SU-DHL-6 (cell line): ENCODE measurements at regions not wholly inside any gene's neighbourhood (a gene's known extent, or its start where the extent isn't known, plus 50 kb on each side); places are given as distances from the start of the nearest gene placed in this dataset.

ENCODE experiments used
- H2AFZ ChIP-seq: fragments of 200-600 bp; sonication (generic); 2 replicates; pipeline ENCODE4 v1.6.1; 2014; ENCODE audit warnings: low read depth, mild to moderate bottlenecking, moderate library complexity, mixed read lengths, antibody characterized with exemption, low read length; ENCODE audit not compliant: severe bottlenecking
- H3F3A ChIP-seq: fragments of 200-600 bp; shearing (Covaris generic); 2 replicates; pipeline ENCODE4 v1.6.0; 2016; ENCODE audit warnings: antibody characterized with exemption, mild to moderate bottlenecking; ENCODE audit not compliant: insufficient read depth
- H3K27ac ChIP-seq: fragments of 200-600 bp; sonication (generic); 2 replicates; pipeline ENCODE4 v1.5.1; 2016; ENCODE audit warnings: low read depth, mild to moderate bottlenecking, low read length, moderate library complexity, mixed read lengths
- H3K27me3 ChIP-seq: fragments of 200-600 bp; sonication (generic), shearing (Covaris generic); 2 replicates; pipeline ENCODE4 v1.6.0; 2014; ENCODE audit warnings: mild to moderate bottlenecking, low read length
- H3K36me3 ChIP-seq: fragments of 200-600 bp; sonication (generic); 2 replicates; pipeline ENCODE4 v1.6.1; 2014; ENCODE audit warnings: mild to moderate bottlenecking, low read length, mixed read lengths
- H3K4me2 ChIP-seq: fragments of 300-600, 200-600 bp; shearing (Covaris generic), sonication (generic); 2 replicates; pipeline ENCODE4 v1.6.0; 2014; ENCODE audit warnings: low read length, low read depth, mild to moderate bottlenecking; ENCODE audit not compliant: poor library complexity, severe bottlenecking
- H3K4me3 ChIP-seq: fragments of 200-600 bp; sonication (generic); 2 replicates; pipeline ENCODE4 v1.5.1; 2014; ENCODE audit warnings: antibody characterized with exemption, low read length, mild to moderate bottlenecking, mixed read lengths; ENCODE audit not compliant: insufficient read depth, poor library complexity, severe bottlenecking
- H3K79me2 ChIP-seq: fragments of 200-600 bp; sonication (generic); 2 replicates; pipeline ENCODE4 v1.6.1; 2014; ENCODE audit warnings: mild to moderate bottlenecking, low read length, moderate library complexity; ENCODE audit not compliant: insufficient read depth
- H3K9ac ChIP-seq: fragments of 200-600 bp; sonication (generic); 2 replicates; pipeline ENCODE4 v1.7.0; 2014; ENCODE audit warnings: mild to moderate bottlenecking, low read length
- H3K9me2 ChIP-seq: fragments of 200-600 bp; sonication (generic); replicated peaks from 2 replicates; pipeline ENCODE4 v1.6.1; 2014; ENCODE audit warnings: low read length; ENCODE audit not compliant: insufficient read depth
- H3K9me3 ChIP-seq: fragments of 200-600 bp; sonication (generic); 2 replicates; pipeline ENCODE4 v1.6.1; 2014; ENCODE audit warnings: low read length, mixed read lengths; ENCODE audit not compliant: insufficient read depth
- H4K20me1 ChIP-seq: fragments of 200-600 bp; sonication (generic); 2 replicates; pipeline ENCODE4 v1.6.1; 2014; ENCODE audit warnings: low read depth, mild to moderate bottlenecking, antibody characterized with exemption, low read length, moderate library complexity, mixed read lengths
- CTCF ChIP-seq: fragments of 200-600 bp; sonication (generic); IDR thresholded peaks from one replicate; pipeline ENCODE4 v1.5.1; 2017; ENCODE audit warnings: antibody characterized with exemption, mild to moderate bottlenecking, low read length, moderate library complexity; ENCODE audit not compliant: insufficient read depth, poor library complexity, severe bottlenecking
- EZH2phosphoT487 ChIP-seq: fragments of 200-600 bp; sonication (generic), shearing (Covaris generic); conservative IDR thresholded peaks from 2 replicates; pipeline ENCODE4 v1.6.1; 2018; ENCODE audit warnings: mild to moderate bottlenecking, antibody characterized with exemption, low read length, moderate library complexity, mixed read lengths

GRCh38 chr12:108004319-108004718 is 124.8 kb upstream of the WSCD2 start:
- Histone ChIP-seq H2AFZ (no peak overlapping the region), H3K9me2 (no peaks in the 10 kb centered on the region), H3K27ac (no peak overlapping the region), H4K20me1 (no peaks in the 10 kb centered on the region), H3K27me3 (no peaks in the 10 kb centered on the region; the same call in 1 of the 2 replicates), H3K4me2 (no peak overlapping the region), H3K36me3 (no peaks in the 10 kb centered on the region), H3K9me3 (no peaks in the 10 kb centered on the region), H3K79me2 (no peaks in the 10 kb centered on the region), H3F3A (no peaks in the 10 kb centered on the region), H3K4me3 (no peak overlapping the region), H3K9ac (no peak overlapping the region)
- TF ChIP-seq EZH2phosphoT487 (no peak), CTCF (no peak)

GRCh38 chr12:108008163-108008905 is 120.8 kb upstream of the WSCD2 start:
- no peaks in the 10 kb centered on the region for H3K36me3 ChIP-seq
- TF ChIP-seq EZH2phosphoT487 (no peak), CTCF (no peak)
- H2AFZ ChIP-seq, result no peak overlapping the region
- H3K9ac ChIP-seq, result no peak overlapping the region
- no peaks in the 10 kb centered on the region for H3K79me2 ChIP-seq
- no peaks in the 10 kb centered on the region; the same call in 1 of the 2 replicates for H3K27me3 ChIP-seq
- no peak overlapping the region for H3K4me2 ChIP-seq
- H3F3A ChIP-seq, result no peaks in the 10 kb centered on the region
- H4K20me1 ChIP-seq, result no peaks in the 10 kb centered on the region
- H3K9me3 ChIP-seq, result no peaks in the 10 kb centered on the region
- H3K27ac ChIP-seq, result no peak overlapping the region
- no peak overlapping the region for H3K4me3 ChIP-seq
- H3K9me2 ChIP-seq, result no peaks in the 10 kb centered on the region

GRCh38 chr12:108009442-108010070 is 119.5 kb upstream of the WSCD2 start:
- H3K79me2 ChIP-seq, result no peaks in the 10 kb centered on the region
- no peak overlapping the region for H3K4me3 ChIP-seq
- no peaks in the 10 kb centered on the region for H3K9me3 ChIP-seq
- H3K4me2 ChIP-seq, result no peak overlapping the region
- H3K27ac ChIP-seq, result no peak overlapping the region
- no peak overlapping the region for H2AFZ ChIP-seq
- no peaks in the 10 kb centered on the region for H3K36me3 ChIP-seq
- TF ChIP-seq CTCF, result no peak
- no peak for TF ChIP-seq EZH2phosphoT487
- no peaks in the 10 kb centered on the region for H4K20me1 ChIP-seq
- no peak overlapping the region for H3K9ac ChIP-seq
- H3F3A ChIP-seq, result no peaks in the 10 kb centered on the region
- H3K9me2 ChIP-seq, result no peaks in the 10 kb centered on the region
- no peaks in the 10 kb centered on the region for H3K27me3 ChIP-seq
